ENCODE measurements at regions not wholly inside any gene's neighbourhood (a gene's known extent, or its start where the extent isn't known, plus 50 kb on each side); places are given as distances from the start of the nearest gene placed in this dataset.

DNA sequence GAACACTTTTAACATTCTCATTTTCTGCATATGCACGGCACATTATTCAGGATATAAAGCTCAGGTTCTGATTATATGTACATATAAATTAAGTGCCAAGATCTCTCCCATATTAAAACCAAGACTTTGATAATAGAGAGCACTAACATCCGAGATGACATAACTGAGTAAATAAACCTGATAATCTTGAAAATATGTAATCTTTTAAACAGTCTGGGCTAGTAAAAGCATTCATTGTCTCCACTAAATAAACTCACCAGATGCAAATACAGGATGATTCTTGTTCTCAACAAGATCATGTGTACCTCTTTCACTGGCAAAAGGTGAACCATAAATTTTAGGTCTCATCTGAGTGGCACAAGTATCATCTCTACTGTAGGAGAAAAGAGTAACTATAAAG, 942.2 kb downstream of the TRAM1L1 start:
- Mint-ChIP-seq H3K4me1 (peaks cover 16% of the 10 kb centered on the region), H3K27me3 (ENCODE audit: insufficient read depth, low read depth, poor library complexity) (no peaks in the 10 kb centered on the region), H3K27ac (no peak overlapping the region), H3K36me3 (ENCODE audit: low read depth) (no peaks in the 10 kb centered on the region), H3K9me3 (no peaks in the 10 kb centered on the region; the same call in 2 of the 3 replicates), H3K4me3 (no peak overlapping the region)
- Histone ChIP-seq H3F3A (replicated peaks; ENCODE audit: low read depth) (no peaks in the 10 kb centered on the region), H3K27me3 (ENCODE audit: insufficient read depth) (no peaks in the 10 kb centered on the region), H3K27ac (ENCODE audit: low read depth) (no peak overlapping the region), H3K36me3 (ENCODE audit: insufficient read depth) (no peaks in the 10 kb centered on the region), H3K4me3 (no peak overlapping the region), H3K9me2 (ENCODE audit: insufficient read depth) (peaks cover 7% of the 10 kb centered on the region; the same call in 1 of the 2 replicates), H3K4me2 (no peak overlapping the region), H4K20me1 (replicated peaks; ENCODE audit: insufficient read depth) (no peaks in the 10 kb centered on the region), H3K4me1 (ENCODE audit: insufficient read depth) (no peaks in the 10 kb centered on the region), H3K79me2 (replicated peaks; ENCODE audit: insufficient read depth) (no peaks in the 10 kb centered on the region), H2AFZ (no peak overlapping the region; the same call in 1 of the 2 replicates)
- DNase-seq (ENCODE audit: low spot score) = no peak
- no peak for TF ChIP-seq POLR2AphosphoS5 (IDR thresholded peaks at IDR 0.05; ENCODE audit: low read depth)
- no peak for TF ChIP-seq CREB1 (CRISPR knock-in tag; IDR thresholded peaks at IDR 0.05; ENCODE audit: low read depth)
- no peak for TF ChIP-seq JUNB (IDR thresholded peaks at IDR 0.05; ENCODE audit: unreplicated experiment)
- TF ChIP-seq ZNF114 (CRISPR knock-in tag; IDR thresholded peaks at IDR 0.05) = no peak
- no peak for TF ChIP-seq REST (IDR thresholded peaks at IDR 0.05; ENCODE audit: unreplicated experiment)
- TF ChIP-seq ETS1 (IDR thresholded peaks at IDR 0.05) = no peak
- no peak for TF ChIP-seq ZNF331 (CRISPR knock-in tag; IDR thresholded peaks at IDR 0.05; ENCODE audit: low read depth)
- TF ChIP-seq NANOG (IDR thresholded peaks at IDR 0.05; ENCODE audit: borderline replicate concordance) = no peak
- TF ChIP-seq, protein P1, sequence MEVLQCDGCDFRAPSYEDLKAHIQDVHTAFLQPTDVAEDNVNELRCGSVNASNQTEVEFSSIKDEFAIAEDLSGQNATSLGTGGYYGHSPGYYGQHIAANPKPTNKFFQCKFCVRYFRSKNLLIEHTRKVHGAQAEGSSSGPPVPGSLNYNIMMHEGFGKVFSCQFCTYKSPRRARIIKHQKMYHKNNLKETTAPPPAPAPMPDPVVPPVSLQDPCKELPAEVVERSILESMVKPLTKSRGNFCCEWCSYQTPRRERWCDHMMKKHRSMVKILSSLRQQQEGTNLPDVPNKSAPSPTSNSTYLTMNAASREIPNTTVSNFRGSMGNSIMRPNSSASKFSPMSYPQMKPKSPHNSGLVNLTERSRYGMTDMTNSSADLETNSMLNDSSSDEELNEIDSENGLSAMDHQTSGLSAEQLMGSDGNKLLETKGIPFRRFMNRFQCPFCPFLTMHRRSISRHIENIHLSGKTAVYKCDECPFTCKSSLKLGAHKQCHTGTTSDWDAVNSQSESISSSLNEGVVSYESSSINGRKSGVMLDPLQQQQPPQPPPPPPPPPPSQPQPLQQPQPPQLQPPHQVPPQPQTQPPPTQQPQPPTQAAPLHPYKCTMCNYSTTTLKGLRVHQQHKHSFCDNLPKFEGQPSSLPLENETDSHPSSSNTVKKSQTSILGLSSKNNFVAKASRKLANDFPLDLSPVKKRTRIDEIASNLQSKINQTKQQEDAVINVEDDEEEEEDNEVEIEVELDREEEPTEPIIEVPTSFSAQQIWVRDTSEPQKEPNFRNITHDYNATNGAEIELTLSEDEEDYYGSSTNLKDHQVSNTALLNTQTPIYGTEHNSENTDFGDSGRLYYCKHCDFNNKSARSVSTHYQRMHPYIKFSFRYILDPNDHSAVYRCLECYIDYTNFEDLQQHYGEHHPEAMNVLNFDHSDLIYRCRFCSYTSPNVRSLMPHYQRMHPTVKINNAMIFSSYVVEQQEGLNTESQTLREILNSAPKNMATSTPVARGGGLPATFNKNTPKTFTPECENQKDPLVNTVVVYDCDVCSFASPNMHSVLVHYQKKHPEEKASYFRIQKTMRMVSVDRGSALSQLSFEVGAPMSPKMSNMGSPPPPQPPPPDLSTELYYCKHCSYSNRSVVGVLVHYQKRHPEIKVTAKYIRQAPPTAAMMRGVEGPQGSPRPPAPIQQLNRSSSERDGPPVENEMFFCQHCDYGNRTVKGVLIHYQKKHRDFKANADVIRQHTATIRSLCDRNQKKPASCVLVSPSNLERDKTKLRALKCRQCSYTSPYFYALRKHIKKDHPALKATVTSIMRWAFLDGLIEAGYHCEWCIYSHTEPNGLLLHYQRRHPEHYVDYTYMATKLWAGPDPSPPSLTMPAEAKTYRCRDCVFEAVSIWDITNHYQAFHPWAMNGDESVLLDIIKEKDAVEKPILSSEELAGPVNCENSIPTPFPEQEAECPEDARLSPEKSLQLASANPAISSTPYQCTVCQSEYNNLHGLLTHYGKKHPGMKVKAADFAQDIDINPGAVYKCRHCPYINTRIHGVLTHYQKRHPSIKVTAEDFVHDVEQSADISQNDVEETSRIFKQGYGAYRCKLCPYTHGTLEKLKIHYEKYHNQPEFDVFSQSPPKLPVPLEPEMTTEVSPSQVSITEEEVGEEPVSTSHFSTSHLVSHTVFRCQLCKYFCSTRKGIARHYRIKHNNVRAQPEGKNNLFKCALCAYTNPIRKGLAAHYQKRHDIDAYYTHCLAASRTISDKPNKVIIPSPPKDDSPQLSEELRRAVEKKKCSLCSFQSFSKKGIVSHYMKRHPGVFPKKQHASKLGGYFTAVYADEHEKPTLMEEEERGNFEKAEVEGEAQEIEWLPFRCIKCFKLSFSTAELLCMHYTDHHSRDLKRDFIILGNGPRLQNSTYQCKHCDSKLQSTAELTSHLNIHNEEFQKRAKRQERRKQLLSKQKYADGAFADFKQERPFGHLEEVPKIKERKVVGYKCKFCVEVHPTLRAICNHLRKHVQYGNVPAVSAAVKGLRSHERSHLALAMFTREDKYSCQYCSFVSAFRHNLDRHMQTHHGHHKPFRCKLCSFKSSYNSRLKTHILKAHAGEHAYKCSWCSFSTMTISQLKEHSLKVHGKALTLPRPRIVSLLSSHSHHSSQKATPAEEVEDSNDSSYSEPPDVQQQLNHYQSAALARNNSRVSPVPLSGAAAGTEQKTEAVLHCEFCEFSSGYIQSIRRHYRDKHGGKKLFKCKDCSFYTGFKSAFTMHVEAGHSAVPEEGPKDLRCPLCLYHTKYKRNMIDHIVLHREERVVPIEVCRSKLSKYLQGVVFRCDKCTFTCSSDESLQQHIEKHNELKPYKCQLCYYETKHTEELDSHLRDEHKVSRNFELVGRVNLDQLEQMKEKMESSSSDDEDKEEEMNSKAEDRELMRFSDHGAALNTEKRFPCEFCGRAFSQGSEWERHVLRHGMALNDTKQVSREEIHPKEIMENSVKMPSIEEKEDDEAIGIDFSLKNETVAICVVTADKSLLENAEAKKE (CRISPR knock-in tag; IDR thresholded peaks at IDR 0.05) = no peak
- TF ChIP-seq CTCF (conservative IDR thresholded peaks at IDR 0.05; ENCODE audit: low read depth in 2 of 2) = no peak
- TF ChIP-seq EZH2 (IDR thresholded peaks at IDR 0.05; ENCODE audit: low read depth, unreplicated experiment) = no peak
- no peak for TF ChIP-seq EZH2phosphoT487 (IDR thresholded peaks at IDR 0.05; ENCODE audit: unreplicated experiment)
- no peak for ATAC-seq

Data from GM23338 (cell line).